ENCODE measurements at regions not wholly inside any gene's neighbourhood (a gene's known extent, or its start where the extent isn't known, plus 50 kb on each side); places are given as distances from the start of the nearest gene placed in this dataset.
"Not testable (repeated sequence)": the region's sequence is repeated elsewhere in the genome, so short reads cannot be mapped to it uniquely, and the experiment has no call there.

GRCh38 chr7:56196195-56196594 is 80.0 kb upstream of the NUPR2 start:
- DNase-seq; POLR2A ChIA-PET (ENCODE audit: unreplicated experiment); BruUV-seq (replicated peaks): not testable (repeated sequence)

More at GRCh38 chr7:56196195-56196594, 80.0 kb upstream of the NUPR2 start:
- H4K91ac ChIP-seq (ENCODE audit: insufficient read depth, low read depth, low read length); intact Hi-C loops (cut with micrococcal nuclease); H3K27ac ChIP-seq (ENCODE audit: insufficient read depth, low read length); H3K4me2 ChIP-seq (ENCODE audit: low read depth, low read length); H2AK9ac ChIP-seq (replicated peaks; ENCODE audit: low read depth, low read length, poor library complexity); H3K9me1 ChIP-seq (ENCODE audit: insufficient read depth, low read length); H4K8ac ChIP-seq (ENCODE audit: low read depth in 2 of 2, low read length in 2 of 2); H3K27me3 ChIP-seq (ENCODE audit: control insufficient read depth, insufficient read depth, low read length); H3K36me3 ChIP-seq (ENCODE audit: control insufficient read depth, insufficient read depth, low read length); H3K4ac ChIP-seq (ENCODE audit: low read depth, low read length); H4K20me1 ChIP-seq (ENCODE audit: insufficient read depth, low read length); H3K56ac ChIP-seq (ENCODE audit: extremely low read depth, insufficient read depth, low read length); H2BK15ac ChIP-seq (ENCODE audit: low read depth, low read length); dilution Hi-C loops (cut with HindIII; ENCODE audit: low sequenced_read_pairs, unreplicated experiment); H3K23ac ChIP-seq (ENCODE audit: low read depth, low read length); H2AK5ac ChIP-seq (ENCODE audit: low read depth, low read length); H4K5ac ChIP-seq (ENCODE audit: low read depth, low read length); H2BK5ac ChIP-seq (ENCODE audit: low read depth, low read length, poor library complexity, severe bottlenecking); in situ Hi-C loops (cut with MboI; ENCODE audit: low sequenced_read_pairs); H3K14ac ChIP-seq (replicated peaks; ENCODE audit: low read depth, low read length); H3K9ac ChIP-seq (ENCODE audit: low read depth, low read length); H2BK120ac ChIP-seq (ENCODE audit: low read depth, low read length); H2BK20ac ChIP-seq (ENCODE audit: low read depth, low read length); H3K4me1 ChIP-seq (ENCODE audit: control insufficient read depth, insufficient read depth, low read length); H3K4me3 ChIP-seq (ENCODE audit: insufficient read depth, low read depth, low read length); CTCF ChIA-PET; ATAC-seq (ENCODE audit: low read depth); H3K9me3 ChIP-seq (ENCODE audit: control insufficient read depth, insufficient read depth, low read length); H3K18ac ChIP-seq (ENCODE audit: low read depth, low read length); H3K79me1 ChIP-seq (ENCODE audit: low read depth in 1 of 2, low read length in 2 of 2); H2AFZ ChIP-seq (replicated peaks; ENCODE audit: low read length, poor library complexity): not testable (repeated sequence)
- WGBS, 2 experiments (ENCODE audit: extremely low coverage in 2 of 2, insufficient read length in 1 of 2): 55% methylated on average over 5 of the region's 8 CpGs; no CpG with 5 or more reads in 1 of the 2 experiments
